Activated T-helper 1 cell treated with anti-CD3 and anti-CD28 coated beads, Interleukin-12 subunit alpha, Interleukin-12 subunit beta, Interleukin-2, Interleukin-4 antibody, amounts not matched to agents 30 ng/mL and 10 ng/mL and 1 ng/mL, durations not matched to agents 14 hours and 24 hours and 36 hours (primary cell): ENCODE measurements at regions not wholly inside any gene's neighbourhood (a gene's known extent, or its start where the extent isn't known, plus 50 kb on each side); places are given as distances from the start of the nearest gene placed in this dataset.

ENCODE experiments used
- DNase-seq: peaks from one replicate; pipeline ENCODE4 v3.0.0; 2021; ENCODE audit warnings: low spot score
- H3K27ac Mint-ChIP-seq: one replicate; pipeline ENCODE4 v1.8.0; 2021; ENCODE audit warnings: mild to moderate bottlenecking, mixed read lengths
- H3K27me3 Mint-ChIP-seq: one replicate; pipeline ENCODE4 v1.8.0; 2022; ENCODE audit warnings: mild to moderate bottlenecking, moderate library complexity, mixed read lengths; ENCODE audit not compliant: insufficient read depth
- H3K36me3 Mint-ChIP-seq: one replicate; pipeline ENCODE4 v1.8.0; 2021; ENCODE audit warnings: low read depth, mixed read lengths
- H3K4me1 Mint-ChIP-seq: one replicate; pipeline ENCODE4 v1.8.0; 2021; ENCODE audit warnings: low read depth, mixed read lengths
- H3K4me3 Mint-ChIP-seq: one replicate; pipeline ENCODE4 v1.8.0; 2021; ENCODE audit warnings: mild to moderate bottlenecking, moderate library complexity, mixed read lengths
- H3K9me3 Mint-ChIP-seq: one replicate; pipeline ENCODE4 v1.8.0; 2021; ENCODE audit warnings: mixed read lengths
- intact Hi-C: fragments of 100-400 bp; cut with micrococcal nuclease; formaldehyde crosslinking; loops from one replicate; pipeline ENCODE4 v1.15.1; 2024

- Mint-ChIP-seq H3K27ac (no peak overlapping the region), H3K27me3 (peaks cover 8% of the 10 kb centered on the region), H3K9me3 (no peaks in the 10 kb centered on the region), H3K36me3 (no peaks in the 10 kb centered on the region), H3K4me3 (no peak overlapping the region), H3K4me1 (no peaks in the 10 kb centered on the region)
- no peak for DNase-seq
- intact Hi-C loops: no loop called here
These were observed 202.5 kb downstream of the C1orf94 start for GRCh38 chr1:34378968-34379856.

- Mint-ChIP-seq H3K27ac (no peak overlapping the region), H3K9me3 (no peaks in the 10 kb centered on the region)
- intact Hi-C loops: no loop called here
These were observed 203.2 kb downstream of the C1orf94 start for GRCh38 chr1:34379911-34380310.

DNA sequence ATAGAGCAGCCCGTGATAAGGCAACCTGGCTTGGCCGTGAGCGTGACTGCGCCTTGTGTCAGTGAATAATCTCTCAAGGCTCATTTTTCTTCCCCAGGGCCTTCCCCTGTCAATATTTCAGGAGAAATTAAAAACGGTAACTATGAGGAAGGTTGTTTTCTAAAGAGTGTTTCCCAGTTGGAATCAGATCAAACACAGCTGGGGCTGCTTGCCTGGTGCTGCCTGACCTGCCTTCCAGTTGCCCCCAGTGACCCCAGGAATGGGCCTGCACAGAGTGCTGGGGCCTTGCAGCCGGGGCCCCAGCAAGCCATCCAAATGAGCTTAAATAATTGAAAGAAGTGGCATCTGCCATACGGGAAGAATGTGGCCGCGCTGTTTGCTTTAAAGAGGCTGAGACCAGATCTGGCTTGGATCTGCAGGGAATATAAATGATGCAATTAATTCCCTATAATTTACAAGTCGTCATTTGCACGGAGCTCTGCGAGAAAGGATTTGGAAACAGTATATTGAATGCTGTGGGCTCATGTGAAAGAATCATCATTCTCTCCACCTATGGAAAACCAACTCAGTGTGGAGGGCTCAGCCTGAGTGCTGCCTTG, 203.9 kb downstream of the C1orf94 start:
- H3K4me3 Mint-ChIP-seq: no peak overlapping the region
- H3K27ac Mint-ChIP-seq: no peak overlapping the region
- H3K9me3 Mint-ChIP-seq: no peaks in the 10 kb centered on the region
- DNase-seq: no peak
- peaks cover 10% of the 10 kb centered on the region for H3K27me3 Mint-ChIP-seq
- intact Hi-C loops: no loop called here
- no peaks in the 10 kb centered on the region for H3K36me3 Mint-ChIP-seq
- H3K4me1 Mint-ChIP-seq: no peaks in the 10 kb centered on the region

More at GRCh38 chr1:34379911-34380310, 203.2 kb downstream of the C1orf94 start:
- Mint-ChIP-seq H3K4me3 (no peak overlapping the region), H3K36me3 (no peaks in the 10 kb centered on the region), H3K4me1 (no peaks in the 10 kb centered on the region), H3K27me3 (peaks cover 8% of the 10 kb centered on the region)
- DNase-seq: no peak

DNA sequence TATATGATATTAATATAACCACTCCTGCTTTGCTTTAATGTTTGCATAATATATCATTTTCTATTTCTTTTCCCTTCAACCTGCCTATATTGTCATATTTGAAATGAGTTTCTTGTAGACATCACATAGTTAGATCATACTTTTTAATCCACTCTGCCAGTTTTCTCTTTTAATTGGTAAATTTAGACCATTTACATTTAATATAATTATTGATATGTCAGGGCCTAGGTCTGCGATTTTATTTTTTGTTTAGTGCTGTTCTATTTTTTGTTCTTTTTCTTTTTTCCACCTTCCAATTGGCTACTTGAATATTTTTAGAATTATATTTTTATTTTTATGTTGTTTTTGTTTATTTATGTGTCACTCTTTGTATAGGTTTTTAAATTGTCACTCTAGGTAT, 213.3 kb downstream of the C1orf94 start:
- no peak overlapping the region for H3K27ac Mint-ChIP-seq
- H3K4me3 Mint-ChIP-seq: no peak overlapping the region

DNA sequence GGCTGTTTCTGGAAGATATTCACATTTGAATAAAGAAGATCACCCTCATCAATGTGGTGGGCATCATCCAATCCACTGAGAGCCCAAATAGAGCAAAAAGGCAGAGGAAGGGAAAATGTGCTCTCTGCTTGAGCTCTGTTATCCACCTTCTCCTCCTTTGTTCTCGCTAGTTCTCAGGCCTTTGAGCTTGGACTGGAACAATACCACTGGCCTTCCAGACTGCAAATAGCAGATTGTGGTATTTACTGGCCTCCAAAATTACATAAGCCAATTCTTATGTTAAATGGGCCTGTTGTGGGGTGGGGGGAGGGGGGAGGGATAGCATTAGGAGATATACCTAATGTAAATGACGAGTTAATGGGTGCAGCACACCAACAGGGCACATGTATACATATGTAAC, 219.3 kb downstream of the C1orf94 start:
- no peak for DNase-seq
- Mint-ChIP-seq H3K9me3 (no peaks in the 10 kb centered on the region), H3K4me3 (no peak overlapping the region), H3K27me3 (peaks cover 2% of the 10 kb centered on the region), H3K27ac (no peak overlapping the region), H3K36me3 (no peaks in the 10 kb centered on the region), H3K4me1 (no peaks in the 10 kb centered on the region)
- intact Hi-C loops: no loop called here

More for the DNA sequence above, 213.3 kb downstream of the C1orf94 start:
- intact Hi-C loops: no loop called here
- Mint-ChIP-seq H3K27me3 (peaks cover 4% of the 10 kb centered on the region), H3K36me3 (no peaks in the 10 kb centered on the region), H3K4me1 (no peaks in the 10 kb centered on the region), H3K9me3 (no peaks in the 10 kb centered on the region)
- DNase-seq: no peak

GRCh38 chr1:34398241-34398915, 221.7 kb downstream of the C1orf94 start:
- H3K4me3 Mint-ChIP-seq: no peak overlapping the region
- H3K4me1 Mint-ChIP-seq: no peaks in the 10 kb centered on the region
- no peaks in the 10 kb centered on the region for H3K27me3 Mint-ChIP-seq
- no peak overlapping the region for H3K27ac Mint-ChIP-seq
- H3K36me3 Mint-ChIP-seq: no peaks in the 10 kb centered on the region
- no peaks in the 10 kb centered on the region for H3K9me3 Mint-ChIP-seq
- intact Hi-C loops: no loop called here
- DNase-seq: no peak

DNA sequence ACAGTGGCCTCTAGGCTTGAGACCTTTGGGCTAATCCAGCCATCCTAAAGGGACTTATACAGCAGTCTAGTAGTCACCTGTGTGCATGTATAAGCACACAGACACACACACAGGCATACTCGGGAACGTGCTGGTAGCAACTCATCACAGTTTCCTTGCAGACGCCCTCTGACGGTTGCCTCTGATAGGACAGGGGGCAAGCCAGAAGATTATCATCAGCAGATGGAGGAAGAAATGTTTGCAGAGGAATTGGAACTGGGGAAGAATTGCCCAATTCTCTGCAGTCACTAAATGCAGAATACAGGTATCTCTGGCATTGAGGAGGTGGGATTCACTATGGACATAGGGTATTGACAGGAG, 222.2 kb downstream of the C1orf94 start:
- H3K36me3 Mint-ChIP-seq: no peaks in the 10 kb centered on the region
- no peaks in the 10 kb centered on the region for H3K27me3 Mint-ChIP-seq
- no peak overlapping the region for H3K4me3 Mint-ChIP-seq
- DNase-seq: no peak
- no peaks in the 10 kb centered on the region for H3K9me3 Mint-ChIP-seq
- intact Hi-C loops: no loop called here
- H3K4me1 Mint-ChIP-seq: no peaks in the 10 kb centered on the region
- no peak overlapping the region for H3K27ac Mint-ChIP-seq

DNA sequence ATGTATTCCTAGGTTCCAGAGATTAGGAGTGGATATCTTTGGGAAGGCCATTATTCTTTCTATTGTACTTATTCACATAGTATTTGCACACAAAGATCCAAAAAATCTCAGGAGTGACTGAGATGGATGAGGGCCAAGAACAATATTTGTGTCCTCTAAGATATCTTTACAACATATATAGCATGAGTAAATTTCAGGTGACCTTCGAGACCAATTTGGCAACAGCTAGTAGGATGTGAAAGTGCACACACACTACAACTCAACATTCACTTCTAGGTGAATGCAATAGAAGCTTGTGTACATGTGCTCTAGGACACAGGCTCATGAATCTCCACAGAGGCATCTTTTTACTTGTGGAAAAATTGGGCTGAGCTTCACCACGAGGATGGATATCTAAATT, 224.0 kb downstream of the C1orf94 start:
- intact Hi-C loops: no loop called here
- Mint-ChIP-seq H3K27ac (no peak overlapping the region), H3K36me3 (no peaks in the 10 kb centered on the region), H3K4me3 (no peak overlapping the region), H3K27me3 (no peaks in the 10 kb centered on the region), H3K4me1 (no peaks in the 10 kb centered on the region), H3K9me3 (no peaks in the 10 kb centered on the region)
- DNase-seq: no peak

- Mint-ChIP-seq H3K4me1 (no peaks in the 10 kb centered on the region), H3K27ac (no peak overlapping the region), H3K36me3 (no peaks in the 10 kb centered on the region), H3K4me3 (no peak overlapping the region), H3K9me3 (no peaks in the 10 kb centered on the region), H3K27me3 (no peaks in the 10 kb centered on the region)
- intact Hi-C loops: no loop called here
- DNase-seq: no peak
These were observed 226.4 kb downstream of the C1orf94 start for GRCh38 chr1:34403156-34403555.

- intact Hi-C loops: no loop called here
- Mint-ChIP-seq H3K27ac (no peak overlapping the region), H3K4me1 (no peaks in the 10 kb centered on the region), H3K9me3 (no peaks in the 10 kb centered on the region), H3K27me3 (no peaks in the 10 kb centered on the region), H3K36me3 (no peaks in the 10 kb centered on the region), H3K4me3 (no peak overlapping the region)
- no peak for DNase-seq
These were observed 228.1 kb downstream of the C1orf94 start for GRCh38 chr1:34404804-34405203.

- intact Hi-C loops: no loop called here
- no peak for DNase-seq
- Mint-ChIP-seq H3K4me3 (no peak overlapping the region), H3K4me1 (no peaks in the 10 kb centered on the region), H3K27me3 (no peaks in the 10 kb centered on the region), H3K36me3 (no peaks in the 10 kb centered on the region), H3K27ac (no peak overlapping the region), H3K9me3 (no peaks in the 10 kb centered on the region)
These were observed 228.7 kb downstream of the C1orf94 start for GRCh38 chr1:34405266-34405959.

DNA sequence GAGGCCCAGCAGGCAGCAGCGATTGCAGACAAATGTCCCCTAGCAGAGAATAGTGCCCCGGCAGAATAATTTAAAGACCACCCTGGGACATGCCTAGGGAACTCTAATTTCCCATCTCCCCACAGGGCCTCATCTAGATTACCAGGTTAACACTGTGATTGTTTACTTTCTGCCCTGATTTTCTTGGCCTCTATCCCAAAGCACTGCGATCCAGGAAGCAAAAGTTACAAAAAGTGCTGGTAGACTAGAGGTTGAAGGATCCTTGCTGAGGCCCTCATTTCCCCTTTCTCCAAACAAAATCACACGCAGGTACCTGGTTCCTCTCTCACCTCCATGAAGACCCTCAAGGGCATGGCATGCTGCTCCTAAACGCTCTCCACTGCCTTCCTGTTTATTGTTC, 229.7 kb downstream of the C1orf94 start:
- H3K4me3 Mint-ChIP-seq: no peak overlapping the region
- H3K9me3 Mint-ChIP-seq: no peaks in the 10 kb centered on the region
- DNase-seq: no peak
- H3K27ac Mint-ChIP-seq: no peak overlapping the region
- H3K27me3 Mint-ChIP-seq: no peaks in the 10 kb centered on the region
- intact Hi-C loops: no loop called here
- no peaks in the 10 kb centered on the region for H3K36me3 Mint-ChIP-seq
- H3K4me1 Mint-ChIP-seq: no peaks in the 10 kb centered on the region
